ENCODE measurements at regions not wholly inside any gene's neighbourhood (a gene's known extent, or its start where the extent isn't known, plus 50 kb on each side); places are given as distances from the start of the nearest gene placed in this dataset.

GRCh38 chrX:39766855-39767254, 330.9 kb downstream of the BCOR start:
- H3K4me3 ChIP-seq (ENCODE audit: low read length) = no peak overlapping the region
- no peaks in the 10 kb centered on the region for H3K36me3 ChIP-seq (ENCODE audit: control insufficient read depth, insufficient read depth, low read length)
- DNase-seq = peak; percentile 70
- 67% methylated on average over 6 of the region's 8 CpGs for WGBS (ENCODE audit: insufficient coverage)
- no peaks in the 10 kb centered on the region for H3K9me3 ChIP-seq (replicated peaks; ENCODE audit: control insufficient read depth, low read depth, low read length)
- peaks cover 58% of the 10 kb centered on the region for H3K27me3 ChIP-seq (ENCODE audit: control insufficient read depth, insufficient read depth, low read length)
- peaks cover 32% of the 10 kb centered on the region for H3K4me1 ChIP-seq (ENCODE audit: control insufficient read depth, insufficient read depth, low read length)
- no peak overlapping the region for H3K27ac ChIP-seq (ENCODE audit: low read length)

GRCh38 chrX:39767446-39767845, 330.3 kb downstream of the BCOR start:
- H3K4me3 ChIP-seq (ENCODE audit: low read length) = no peak overlapping the region
- peaks cover 64% of the 10 kb centered on the region for H3K27me3 ChIP-seq (ENCODE audit: control insufficient read depth, insufficient read depth, low read length)
- no peak overlapping the region for H3K27ac ChIP-seq (ENCODE audit: low read length)
- no peaks in the 10 kb centered on the region for H3K9me3 ChIP-seq (replicated peaks; ENCODE audit: control insufficient read depth, low read depth, low read length)
- 70% methylated on average over 4 of the region's 9 CpGs for WGBS (ENCODE audit: insufficient coverage)
- no peaks in the 10 kb centered on the region for H3K36me3 ChIP-seq (ENCODE audit: control insufficient read depth, insufficient read depth, low read length)
- peak; percentile 42 for DNase-seq
- peaks cover 38% of the 10 kb centered on the region for H3K4me1 ChIP-seq (ENCODE audit: control insufficient read depth, insufficient read depth, low read length)

DNA sequence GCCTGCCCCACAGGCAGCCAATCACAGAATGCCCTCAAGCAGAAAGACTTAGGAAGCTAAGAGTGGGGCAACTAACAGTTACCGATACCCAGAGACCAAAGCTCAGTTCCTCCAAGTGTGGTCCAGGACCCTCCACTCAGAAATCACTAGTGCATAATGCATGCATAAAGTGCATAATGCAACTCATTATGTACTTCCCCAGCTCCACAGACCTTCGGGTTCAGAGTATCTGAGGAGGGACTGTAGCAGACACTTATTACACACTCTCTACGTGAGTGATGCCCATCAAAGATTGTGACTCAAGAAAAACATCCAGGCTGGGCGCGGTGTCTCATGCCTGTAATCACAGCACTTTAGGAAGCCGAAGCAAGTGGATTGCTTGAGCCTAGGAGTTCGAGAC, 328.0 kb downstream of the BCOR start:
- Histone ChIP-seq H3K4me3 (ENCODE audit: low read length) (no peak overlapping the region), H3K36me3 (ENCODE audit: control insufficient read depth, insufficient read depth, low read length) (no peaks in the 10 kb centered on the region), H3K27me3 (ENCODE audit: control insufficient read depth, insufficient read depth, low read length) (peaks cover 70% of the 10 kb centered on the region), H3K9me3 (replicated peaks; ENCODE audit: control insufficient read depth, low read depth, low read length) (no peaks in the 10 kb centered on the region), H3K4me1 (ENCODE audit: control insufficient read depth, insufficient read depth, low read length) (peaks cover 36% of the 10 kb centered on the region), H3K27ac (ENCODE audit: low read length) (no peak overlapping the region)
- DNase-seq = no peak
- 91% methylated on average over 5 of the region's 7 CpGs for WGBS (ENCODE audit: insufficient coverage)

GRCh38 chrX:39771089-39771488, 326.7 kb downstream of the BCOR start:
- no peaks in the 10 kb centered on the region for H3K9me3 ChIP-seq (replicated peaks; ENCODE audit: control insufficient read depth, low read depth, low read length)
- no peak overlapping the region for H3K27ac ChIP-seq (ENCODE audit: low read length)
- no peak for DNase-seq
- H3K36me3 ChIP-seq (ENCODE audit: control insufficient read depth, insufficient read depth, low read length) = no peaks in the 10 kb centered on the region
- H3K4me3 ChIP-seq (ENCODE audit: low read length) = no peak overlapping the region
- H3K27me3 ChIP-seq (ENCODE audit: control insufficient read depth, insufficient read depth, low read length) = peaks cover 64% of the 10 kb centered on the region
- peaks cover 26% of the 10 kb centered on the region for H3K4me1 ChIP-seq (ENCODE audit: control insufficient read depth, insufficient read depth, low read length)
- WGBS (ENCODE audit: insufficient coverage) = no CpG with 5 or more reads among the region's 5 CpGs

DNA sequence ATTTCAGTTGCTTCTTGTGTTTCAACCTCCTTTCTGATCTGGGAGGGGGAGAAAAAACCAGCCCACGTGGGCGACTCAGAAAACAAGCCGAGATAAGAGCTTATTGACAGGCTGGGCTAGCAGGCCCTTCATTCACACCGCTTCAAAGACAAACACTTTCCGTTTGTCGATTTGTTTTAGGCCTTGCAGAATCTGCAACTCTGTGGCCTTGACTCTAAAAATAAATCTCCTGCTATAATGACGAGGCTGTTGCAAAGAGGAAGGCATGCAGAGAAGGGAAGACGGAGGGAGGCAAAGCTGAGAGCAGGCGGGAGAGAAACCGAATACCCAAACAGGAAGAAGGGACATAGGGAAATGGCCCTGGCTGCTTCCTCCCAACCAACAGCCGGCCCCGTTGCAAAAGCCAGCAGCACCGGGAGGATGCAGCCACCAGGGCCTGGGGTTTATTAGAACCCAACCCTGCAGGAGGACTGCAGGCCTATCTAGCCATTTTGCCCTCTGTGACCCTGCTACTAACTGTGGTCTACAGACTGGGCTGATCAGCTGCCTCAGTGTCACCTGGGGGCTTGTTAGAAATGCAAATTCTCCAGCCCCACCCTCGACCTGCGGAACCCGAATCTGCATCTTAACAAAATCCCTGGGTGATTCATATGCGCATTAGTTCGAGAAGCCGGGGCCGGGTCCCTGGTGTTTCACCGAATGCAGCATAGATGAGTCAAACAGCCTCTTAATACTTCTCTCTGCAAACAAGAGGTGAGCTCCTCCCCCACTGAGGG, 325.5 kb downstream of the BCOR start:
- 41% methylated on average over 9 of the region's 21 CpGs for WGBS (ENCODE audit: insufficient coverage)
- Histone ChIP-seq H3K9me3 (replicated peaks; ENCODE audit: control insufficient read depth, low read depth, low read length) (no peaks in the 10 kb centered on the region), H3K4me3 (ENCODE audit: low read length) (no peak overlapping the region), H3K27ac (ENCODE audit: low read length) (peak overlapping the region; percentile 71), H3K4me1 (ENCODE audit: control insufficient read depth, insufficient read depth, low read length) (peaks cover 18% of the 10 kb centered on the region), H3K36me3 (ENCODE audit: control insufficient read depth, insufficient read depth, low read length) (no peaks in the 10 kb centered on the region), H3K27me3 (ENCODE audit: control insufficient read depth, insufficient read depth, low read length) (peaks cover 56% of the 10 kb centered on the region)
- DNase-seq = peak; percentile 65

GRCh38 chrX:39773150-39773549, 324.6 kb downstream of the BCOR start:
- Histone ChIP-seq H3K4me1 (ENCODE audit: control insufficient read depth, insufficient read depth, low read length) (peaks cover 15% of the 10 kb centered on the region), H3K27me3 (ENCODE audit: control insufficient read depth, insufficient read depth, low read length) (peaks cover 51% of the 10 kb centered on the region), H3K4me3 (ENCODE audit: low read length) (no peak overlapping the region), H3K9me3 (replicated peaks; ENCODE audit: control insufficient read depth, low read depth, low read length) (no peaks in the 10 kb centered on the region), H3K36me3 (ENCODE audit: control insufficient read depth, insufficient read depth, low read length) (no peaks in the 10 kb centered on the region), H3K27ac (ENCODE audit: low read length) (no peak overlapping the region)
- no CpG with 5 or more reads among the region's 3 CpGs for WGBS (ENCODE audit: insufficient coverage)
- no peak for DNase-seq

- no peak for DNase-seq
- Histone ChIP-seq H3K27ac (ENCODE audit: low read length) (no peak overlapping the region), H3K9me3 (replicated peaks; ENCODE audit: control insufficient read depth, low read depth, low read length) (no peaks in the 10 kb centered on the region), H3K4me1 (ENCODE audit: control insufficient read depth, insufficient read depth, low read length) (peaks cover 15% of the 10 kb centered on the region), H3K36me3 (ENCODE audit: control insufficient read depth, insufficient read depth, low read length) (no peaks in the 10 kb centered on the region), H3K27me3 (ENCODE audit: control insufficient read depth, insufficient read depth, low read length) (peaks cover 49% of the 10 kb centered on the region), H3K4me3 (ENCODE audit: low read length) (no peak overlapping the region)
- 57% methylated on average over 13 of the region's 19 CpGs for WGBS (ENCODE audit: insufficient coverage)
Observed at GRCh38 chrX:39773923-39774773, 323.6 kb downstream of the BCOR start.

DNA sequence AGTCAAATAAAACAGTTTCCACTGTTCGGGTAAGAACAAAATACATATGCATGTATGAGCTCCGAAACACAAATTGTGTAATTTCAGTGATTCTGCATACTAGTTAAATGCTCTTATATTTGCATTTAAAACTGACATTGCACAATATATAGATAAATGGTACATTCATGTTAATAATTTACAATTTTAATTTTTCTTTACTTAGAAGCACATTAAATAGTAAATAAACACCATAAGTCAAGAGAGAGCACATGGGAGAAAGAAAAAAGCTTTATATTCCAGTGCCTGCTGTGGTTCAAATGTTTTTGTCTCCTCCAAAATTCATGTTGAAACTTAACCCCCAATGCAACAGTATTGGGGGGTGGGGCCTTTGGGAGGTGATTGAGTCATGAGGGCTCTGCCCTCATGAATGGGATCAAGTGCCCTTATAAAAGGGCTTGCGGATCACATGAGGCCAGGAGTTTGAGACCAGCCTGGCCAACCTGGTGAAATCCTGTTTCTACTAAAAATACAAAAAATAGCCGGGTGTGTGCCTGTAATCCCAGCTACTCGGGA, 322.9 kb downstream of the BCOR start:
- no peaks in the 10 kb centered on the region for H3K9me3 ChIP-seq (replicated peaks; ENCODE audit: control insufficient read depth, low read depth, low read length)
- no peak overlapping the region for H3K4me3 ChIP-seq (ENCODE audit: low read length)
- DNase-seq = no peak
- peaks cover 15% of the 10 kb centered on the region for H3K4me1 ChIP-seq (ENCODE audit: control insufficient read depth, insufficient read depth, low read length)
- WGBS (ENCODE audit: insufficient coverage) = 80% methylated on average over 1 of the region's 5 CpGs
- no peaks in the 10 kb centered on the region for H3K36me3 ChIP-seq (ENCODE audit: control insufficient read depth, insufficient read depth, low read length)
- peaks cover 43% of the 10 kb centered on the region for H3K27me3 ChIP-seq (ENCODE audit: control insufficient read depth, insufficient read depth, low read length)
- no peak overlapping the region for H3K27ac ChIP-seq (ENCODE audit: low read length)

DNA sequence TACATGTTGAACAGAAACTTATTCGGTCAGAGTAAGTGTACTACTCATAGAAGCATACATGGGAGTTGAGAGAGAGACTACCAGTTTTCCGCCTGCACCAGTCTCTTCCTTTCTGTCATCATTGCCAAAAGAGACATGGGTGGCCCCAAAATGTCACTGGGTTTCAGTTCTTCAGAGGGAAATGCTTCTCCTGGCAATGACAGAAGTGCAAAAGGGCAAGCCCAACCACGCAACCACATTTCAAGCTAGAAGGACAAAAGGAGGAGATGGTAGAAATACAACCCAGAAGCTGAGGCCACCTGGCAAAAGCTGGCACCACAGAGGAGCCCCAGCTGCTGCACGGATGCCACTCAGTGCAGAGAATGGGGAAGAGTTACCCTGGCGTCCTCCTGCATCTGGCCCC, 320.1 kb downstream of the BCOR start:
- H3K9me3 ChIP-seq (replicated peaks; ENCODE audit: control insufficient read depth, low read depth, low read length) = peaks cover 4% of the 10 kb centered on the region
- H3K27me3 ChIP-seq (ENCODE audit: control insufficient read depth, insufficient read depth, low read length) = peaks cover 33% of the 10 kb centered on the region
- H3K27ac ChIP-seq (ENCODE audit: low read length) = no peak overlapping the region
- no peak overlapping the region for H3K4me3 ChIP-seq (ENCODE audit: low read length)
- H3K36me3 ChIP-seq (ENCODE audit: control insufficient read depth, insufficient read depth, low read length) = no peaks in the 10 kb centered on the region
- no peak for DNase-seq
- H3K4me1 ChIP-seq (ENCODE audit: control insufficient read depth, insufficient read depth, low read length) = peaks cover 4% of the 10 kb centered on the region
- WGBS (ENCODE audit: insufficient coverage) = 94% methylated on average over 4 of the region's 5 CpGs

All from muscle of leg (tissue), 3 donors.